PC-3 (cell line): ENCODE measurements at regions not wholly inside any gene's neighbourhood (a gene's known extent, or its start where the extent isn't known, plus 50 kb on each side); places are given as distances from the start of the nearest gene placed in this dataset.

Experiments used
- ATAC-seq: fragments of 200-7000 bp; cut with Tn5 transposase; 2 replicates; pipeline ENCODE4 v1.9.1; 2020; ENCODE audit warnings: mild to moderate bottlenecking, moderate library complexity
- BruUV-seq: library from RNA; stranded (reverse); fragments of 400-500 nt; replicated peaks from 2 replicates; lab custom pipeline; 2021; lab: Mats Ljungman, UMichigan
- CTCF ChIA-PET: fragments of 300-600 bp; sonication (Branson Sonifier 250); formaldehyde crosslinking; loops from one replicate; lab custom pipeline; 2022; ENCODE audit warnings: antibody characterized with exemption; lab: Charles Lee
- POLR2A ChIA-PET: fragments of 300-600 bp; sonication (Branson Sonifier 250); formaldehyde crosslinking; loops from one replicate; lab custom pipeline; 2022; ENCODE audit warnings: antibody characterized with exemption; ENCODE audit not compliant: unreplicated experiment; lab: Charles Lee
- DNase-seq: peaks from one replicate; pipeline ENCODE4 v3.0.0-alpha.2; 2015
- H2AFZ ChIP-seq: fragments of 300-600 bp; sonication (generic); 2 replicates; pipeline ENCODE4 v1.6.0; 2016; ENCODE audit warnings: antibody characterized with exemption, low read length
- H3F3A ChIP-seq: fragments of 300-600 bp; sonication (generic); one replicate; pipeline ENCODE4 v1.6.0; 2017; ENCODE audit warnings: antibody characterized with exemption, low read length, control low read depth, mild to moderate bottlenecking; ENCODE audit not compliant: unreplicated experiment
- H3K27ac ChIP-seq: fragments of 300-600 bp; sonication (generic); 2 replicates; pipeline ENCODE4 v1.5.1; 2016; ENCODE audit warnings: mild to moderate bottlenecking, low read length
- H3K27me3 ChIP-seq: fragments of 300-600 bp; sonication (generic); 2 replicates; pipeline ENCODE4 v1.6.1; 2016; ENCODE audit warnings: low read length, mixed read lengths
- H3K36me3 ChIP-seq: fragments of 300-600 bp; sonication (generic); 2 replicates; pipeline ENCODE4 v1.6.1; 2016; ENCODE audit warnings: low read depth, mixed run types, low read length, mixed read lengths
- H3K4me1 ChIP-seq: fragments of 300-600 bp; sonication (generic); 2 replicates; pipeline ENCODE4 v1.5.1; 2016; ENCODE audit warnings: low read length; ENCODE audit not compliant: insufficient read depth
- H3K4me2 ChIP-seq: fragments of 300-600 bp; sonication (generic); 2 replicates; pipeline ENCODE4 v1.6.0; 2016; ENCODE audit warnings: low read length
- H3K4me3 ChIP-seq: fragments of 300-600 bp; sonication (generic); 2 replicates; pipeline ENCODE4 v1.5.1; 2016; ENCODE audit warnings: mild to moderate bottlenecking, low read length, mixed read lengths
- H3K79me2 ChIP-seq: fragments of 300-600 bp; sonication (generic); 2 replicates; pipeline ENCODE4 v1.6.1; 2017; ENCODE audit warnings: low read length, mixed read lengths
- H3K9ac ChIP-seq: fragments of 300-600 bp; sonication (generic); 2 replicates; pipeline ENCODE4 v1.6.0; 2016; ENCODE audit warnings: mild to moderate bottlenecking, low read length
- H3K9me2 ChIP-seq: fragments of 300-600 bp; sonication (generic); replicated peaks from 2 replicates; pipeline ENCODE4 v1.6.1; 2016; ENCODE audit warnings: mixed run types, low read length, mixed read lengths
- H3K9me3 ChIP-seq: fragments of 300-600 bp; sonication (generic); 2 replicates; pipeline ENCODE4 v1.6.1; 2016; ENCODE audit warnings: low read length, mixed read lengths
- H4K20me1 ChIP-seq: fragments of 300-600 bp; sonication (generic); 2 replicates; pipeline ENCODE4 v1.6.1; 2016; ENCODE audit warnings: low read length, mixed read lengths
- CTCF ChIP-seq: fragments of 300-600 bp; sonication (generic); conservative IDR thresholded peaks from 2 replicates; pipeline ENCODE4 v1.5.1; 2017; ENCODE audit warnings: antibody characterized with exemption, low read depth, mild to moderate bottlenecking, low read length
- EZH2 ChIP-seq: fragments of 300-600 bp; sonication (generic); IDR thresholded peaks from one replicate; pipeline ENCODE4 v1.6.1; 2017; ENCODE audit warnings: antibody characterized with exemption, mild to moderate bottlenecking, low read length; ENCODE audit not compliant: unreplicated experiment
- EZH2phosphoT487 ChIP-seq: fragments of 300-600 bp; sonication (generic); IDR thresholded peaks from 2 replicates; pipeline ENCODE4 v1.6.1; 2018; ENCODE audit warnings: mild to moderate bottlenecking, antibody characterized with exemption, low read length, borderline replicate concordance
- intact Hi-C: fragments of 100-400 bp; cut with micrococcal nuclease; formaldehyde crosslinking; loops from 2 replicates; pipeline ENCODE4 v1.9.0; 2023

- Histone ChIP-seq H3K9me3 (no peaks in the 10 kb centered on the region), H3K9me2 (no peaks in the 10 kb centered on the region), H3K79me2 (no peaks in the 10 kb centered on the region), H3K27me3 (no peaks in the 10 kb centered on the region), H4K20me1 (no peaks in the 10 kb centered on the region), H3F3A (no peaks in the 10 kb centered on the region), H3K27ac (no peak overlapping the region), H3K4me3 (no peak overlapping the region), H3K36me3 (no peaks in the 10 kb centered on the region), H3K9ac (no peak overlapping the region), H3K4me2 (no peak overlapping the region), H3K4me1 (no peaks in the 10 kb centered on the region), H2AFZ (no peak overlapping the region)
- TF ChIP-seq EZH2phosphoT487 (no peak), CTCF (no peak), EZH2 (no peak)
- no peak for DNase-seq
- no peak for ATAC-seq
- POLR2A ChIA-PET: no interaction called here
- CTCF ChIA-PET: no interaction called here
- BruUV-seq: no TSS peak
- intact Hi-C loops: no loop called here
Observed at GRCh38 chr13:34533941-34534340, 408.1 kb upstream of the NBEA start.

- TF ChIP-seq CTCF: no peak
- no peak for TF ChIP-seq EZH2
- no peak for TF ChIP-seq EZH2phosphoT487
- H2AFZ ChIP-seq: no peak overlapping the region
- H3K9me2 ChIP-seq: no peaks in the 10 kb centered on the region
- no peaks in the 10 kb centered on the region for H3K4me1 ChIP-seq
- H3K27ac ChIP-seq: no peak overlapping the region
- H3K79me2 ChIP-seq: no peaks in the 10 kb centered on the region
- no peaks in the 10 kb centered on the region for H3K9me3 ChIP-seq
- intact Hi-C loops: no loop called here
- H4K20me1 ChIP-seq: no peaks in the 10 kb centered on the region
- H3K9ac ChIP-seq: no peak overlapping the region
- no peak overlapping the region for H3K4me3 ChIP-seq
- no peaks in the 10 kb centered on the region for H3K36me3 ChIP-seq
- H3K27me3 ChIP-seq: no peaks in the 10 kb centered on the region
- H3K4me2 ChIP-seq: no peak overlapping the region
- ChIA-PET POLR2A (no interaction called here), CTCF (no interaction called here)
- DNase-seq (no peak), ATAC-seq (no peak)
- H3F3A ChIP-seq: no peaks in the 10 kb centered on the region
- BruUV-seq: no TSS peak
Observed at GRCh38 chr13:34542321-34542720, 399.7 kb upstream of the NBEA start.

GRCh38 chr13:34543836-34544235, 398.2 kb upstream of the NBEA start:
- Histone ChIP-seq H3K9ac (no peak overlapping the region), H3F3A (no peaks in the 10 kb centered on the region), H3K4me2 (no peak overlapping the region), H3K27ac (no peak overlapping the region), H4K20me1 (no peaks in the 10 kb centered on the region), H3K4me3 (no peak overlapping the region), H3K27me3 (no peaks in the 10 kb centered on the region), H3K9me2 (no peaks in the 10 kb centered on the region), H3K4me1 (no peaks in the 10 kb centered on the region), H3K36me3 (no peaks in the 10 kb centered on the region), H3K9me3 (no peaks in the 10 kb centered on the region), H3K79me2 (no peaks in the 10 kb centered on the region), H2AFZ (no peak overlapping the region)
- intact Hi-C loops: no loop called here
- CTCF ChIA-PET: no interaction called here
- BruUV-seq: no TSS peak
- TF ChIP-seq EZH2phosphoT487 (no peak), EZH2 (no peak), CTCF (no peak)
- DNase-seq: no peak
- POLR2A ChIA-PET: no interaction called here
- no peak for ATAC-seq
